ENCODE measurements at regions not wholly inside any gene's neighbourhood (a gene's known extent, or its start where the extent isn't known, plus 50 kb on each side); places are given as distances from the start of the nearest gene placed in this dataset.

- no peak for TF ChIP-seq CTCF (IDR thresholded peaks at IDR 0.05)
- TF ChIP-seq POLR2A (IDR thresholded peaks at IDR 0.05), result no peak
Measured at GRCh38 chr5:108650997-108651396, 96.7 kb upstream of the FER start.
